ENCODE measurements at regions not wholly inside any gene's neighbourhood (a gene's known extent, or its start where the extent isn't known, plus 50 kb on each side); places are given as distances from the start of the nearest gene placed in this dataset.

- Mint-ChIP-seq H3K4me3 (no peak overlapping the region), H3K36me3 (ENCODE audit: insufficient read depth in 1 of 3, low read depth in 3 of 3) (peaks cover 0 to 6% (median 0%) of the 10 kb centered on the region in 3 experiments; a peak in 3 of 7 replicates), H3K27me3 (ENCODE audit: low read depth) (no peaks in the 10 kb centered on the region; the same call in 1 of the 2 replicates), H3K27ac (no peak overlapping the region; a peak in 1 of 7 replicates), H3K4me1 (peaks cover 12 to 17% of the 10 kb centered on the region in 2 experiments), H3K9me3 (no peaks in the 10 kb centered on the region)
- H4K91ac ChIP-seq (ENCODE audit: insufficient read length, low read depth, low read length): no peak overlapping the region
- no peak overlapping the region for H2BK120ac ChIP-seq (ENCODE audit: low read depth, low read length, poor library complexity, severe bottlenecking)
- no peak overlapping the region for H2AFZ ChIP-seq (ENCODE audit: low read length)
- no peaks in the 10 kb centered on the region for H3K79me1 ChIP-seq (ENCODE audit: insufficient read depth, low read depth, low read length, poor library complexity, severe bottlenecking)
- no peak overlapping the region for H2AK5ac ChIP-seq (ENCODE audit: insufficient read length, low read length)
- H3K18ac ChIP-seq (ENCODE audit: insufficient read length, low read depth, low read length): no peak overlapping the region
- no peak overlapping the region for H3K23ac ChIP-seq (ENCODE audit: insufficient read length, low read depth, low read length)
- peaks cover 2% of the 10 kb centered on the region for H3K23me2 ChIP-seq (ENCODE audit: insufficient read length, low read depth, low read length, poor library complexity, severe bottlenecking)
- H3K56ac ChIP-seq (ENCODE audit: insufficient read length, low read depth, low read length): no peak overlapping the region
- H3K9me3 ChIP-seq (ENCODE audit: control insufficient read depth, low read depth, low read length): no peaks in the 10 kb centered on the region
- no peaks in the 10 kb centered on the region for H3K27me3 ChIP-seq (ENCODE audit: insufficient read depth, low read length)
- H4K5ac ChIP-seq (ENCODE audit: insufficient read length, low read depth, low read length): no peak overlapping the region
- no peak for DNase-seq
- no CpG with 5 or more reads among the region's 15 CpGs for WGBS (ENCODE audit: extremely low coverage, insufficient read length, low lambda C conversion rate)
- no peak overlapping the region for H3K27ac ChIP-seq (ENCODE audit: insufficient read length, low read depth, low read length)
- H4K8ac ChIP-seq (replicated peaks; ENCODE audit: insufficient read length, low read depth, low read length): no peak overlapping the region
- no peak overlapping the region for H2BK12ac ChIP-seq (ENCODE audit: insufficient read length, low read depth, low read length)
- peaks cover 3% of the 10 kb centered on the region; the same call in 1 of the 2 replicates for H3K4me1 ChIP-seq (ENCODE audit: insufficient read depth, low read length)
- H3K9ac ChIP-seq (ENCODE audit: extremely low read depth, insufficient read length, low read length): no peak overlapping the region
- H3K79me2 ChIP-seq (ENCODE audit: insufficient read depth, low read length): no peaks in the 10 kb centered on the region
- H3T11ph ChIP-seq (ENCODE audit: low read length): no peak overlapping the region
- no peak overlapping the region for H3K4me2 ChIP-seq (ENCODE audit: insufficient read depth, insufficient read length, low read length)
- H2BK20ac ChIP-seq (ENCODE audit: low read depth, low read length, poor library complexity, severe bottlenecking): no peak overlapping the region
- no peak for TF ChIP-seq CTCF (conservative IDR thresholded peaks at IDR 0.05)
- no peak overlapping the region for H3K4ac ChIP-seq (ENCODE audit: low read depth, low read length)
- H4K20me1 ChIP-seq (ENCODE audit: control insufficient read depth, insufficient read depth, insufficient read length): no peaks in the 10 kb centered on the region
- H2BK15ac ChIP-seq (ENCODE audit: low read depth, low read length): no peak overlapping the region
- no peak overlapping the region for H2BK5ac ChIP-seq (ENCODE audit: insufficient read length, low read length)
- no peak overlapping the region for H3K14ac ChIP-seq (ENCODE audit: insufficient read depth, low read length)
Measured at GRCh38 chr16:27618165-27618564, 68.2 kb downstream of the KATNIP start.
